ENCODE measurements at regions not wholly inside any gene's neighbourhood (a gene's known extent, or its start where the extent isn't known, plus 50 kb on each side); places are given as distances from the start of the nearest gene placed in this dataset.

GRCh38 chr18:39781565-39781964 lies 2173.5 kb upstream of the PIK3C3 start:
- TF ChIP-seq SKIL (IDR thresholded peaks at IDR 0.05; ENCODE audit: low read depth, poor library complexity, severe bottlenecking) (no peak), STAT3 (IDR thresholded peaks at IDR 0.05; ENCODE audit: low read depth, low read length) (no peak), ZZZ3 (IDR thresholded peaks at IDR 0.05; ENCODE audit: control insufficient read depth, insufficient read length, low read depth) (no peak), NFYB (IDR thresholded peaks at IDR 0.05; ENCODE audit: insufficient read depth, low read depth, low read length) (no peak), IRF4 (IDR thresholded peaks at IDR 0.05; ENCODE audit: low read depth, low read length) (no peak), SRF (IDR thresholded peaks at IDR 0.05; ENCODE audit: low read depth in 2 of 2, low read length in 2 of 2) (no peak), KLF5 (IDR thresholded peaks at IDR 0.05; ENCODE audit: partially characterized antibody) (no peak), NFYA (IDR thresholded peaks at IDR 0.05; ENCODE audit: borderline replicate concordance, low read depth, low read length) (no peak), SMAD5 (IDR thresholded peaks at IDR 0.05; ENCODE audit: low read depth) (no peak), SMAD1 (IDR thresholded peaks at IDR 0.05; ENCODE audit: low read depth, partially characterized antibody) (no peak)
- SMC1A ChIA-PET (ENCODE audit: uncharacterized antibody, unreplicated experiment) = no interaction called here
- Histone ChIP-seq H3K4me3 (no peak overlapping the region), H3K4me2 (ENCODE audit: control insufficient read depth, insufficient read depth) (no peak overlapping the region), H3K27ac (ENCODE audit: control insufficient read depth, insufficient read depth) (no peak overlapping the region), H4K20me1 (ENCODE audit: control insufficient read depth, insufficient read depth) (no peaks in the 10 kb centered on the region), H3K27me3 (replicated peaks in 1 of 2; ENCODE audit: control insufficient read depth in 2 of 2, insufficient read depth in 2 of 2, low read length in 1 of 2) (no peaks in the 10 kb centered on the region), H3K79me2 (ENCODE audit: control insufficient read depth, insufficient read depth, low read length) (no peaks in the 10 kb centered on the region), H3K36me3 (ENCODE audit: control insufficient read depth in 2 of 2, insufficient read depth in 2 of 2, low read length in 1 of 2) (no peaks in the 10 kb centered on the region), H2AFZ (ENCODE audit: control insufficient read depth, low read depth, low read length) (no peak overlapping the region), H3K4me1 (ENCODE audit: control insufficient read depth, insufficient read depth, low read length) (no peaks in the 10 kb centered on the region), H3K9me3 (replicated peaks; ENCODE audit: control insufficient read depth, insufficient read depth, low read length) (no peaks in the 10 kb centered on the region), H3K9ac (ENCODE audit: control insufficient read depth, insufficient read depth, low read length) (no peak overlapping the region)
- intact Hi-C loops (cut with micrococcal nuclease; ENCODE audit: unreplicated experiment) = no loop called here
- CTCF ChIA-PET = no interaction called here
- POLR2A ChIA-PET = no interaction called here
- WGBS (ENCODE audit: insufficient coverage, insufficient replicate concordance, low lambda C conversion rate, missing lambda C conversion rate) = 13% methylated on average over 6 of the region's 6 CpGs
- in situ Hi-C loops (cut with MboI) = no loop called here
- ATAC-seq (no peak), DNase-seq (ENCODE audit: low read depth, low spot score) (no peak), FAIRE-seq (no peak)
- RAD21 ChIA-PET (ENCODE audit: unreplicated experiment) = no interaction called here
- no TSS peak for BruUV-seq (replicated peaks)

Data from GM12878 (cell line).